ENCODE measurements at regions not wholly inside any gene's neighbourhood (a gene's known extent, or its start where the extent isn't known, plus 50 kb on each side); places are given as distances from the start of the nearest gene placed in this dataset.

DNA sequence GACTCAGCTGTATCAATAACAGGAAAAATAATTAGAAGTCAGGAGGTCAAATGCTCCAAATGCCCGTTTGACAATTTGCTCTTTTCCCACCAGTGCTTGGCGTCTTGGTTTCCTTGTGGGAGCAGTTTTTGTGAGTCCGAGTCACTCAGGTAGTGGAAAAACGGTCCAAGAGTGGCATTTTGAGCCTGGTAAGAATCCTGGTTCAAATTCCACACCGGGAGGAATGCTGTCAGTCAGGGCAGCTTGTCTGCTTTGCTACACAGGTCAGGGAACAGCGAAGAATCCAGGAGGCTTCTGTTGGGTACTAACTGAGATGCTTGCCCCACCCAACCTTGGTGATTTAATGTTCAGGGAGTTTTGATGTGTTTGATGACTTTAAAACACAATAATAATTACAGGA, 209.5 kb downstream of the HERPUD2 start:
- no TSS peak for BruUV-seq (replicated peaks)
- Mint-ChIP-seq H3K36me3 (ENCODE audit: insufficient read depth, unreplicated experiment) (no peaks in the 10 kb centered on the region), H3K27me3 (ENCODE audit: unreplicated experiment) (peaks cover 48% of the 10 kb centered on the region)

DNA sequence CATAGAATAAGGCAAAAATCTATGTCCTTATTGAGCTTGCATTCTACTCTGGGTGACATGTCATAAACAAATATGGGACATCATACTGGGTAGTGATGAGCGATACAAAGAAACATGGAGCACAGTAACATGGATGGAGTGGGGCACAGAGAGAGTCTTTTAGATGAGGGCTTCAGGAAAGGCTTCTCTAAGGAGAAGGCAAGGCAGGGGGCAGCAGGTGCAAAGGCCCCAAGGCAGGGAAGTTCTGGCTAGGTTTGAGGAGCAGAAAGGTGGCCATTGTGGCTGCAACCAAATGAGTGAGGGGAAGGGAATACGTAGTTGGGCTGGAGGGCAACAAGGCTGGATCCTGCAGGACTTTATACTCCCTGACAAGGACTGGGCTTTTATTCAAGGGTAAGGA, 211.4 kb downstream of the HERPUD2 start:
- H3K27me3 Mint-ChIP-seq (ENCODE audit: unreplicated experiment): peaks cover 54% of the 10 kb centered on the region
- H3K27ac Mint-ChIP-seq (ENCODE audit: unreplicated experiment): no peak overlapping the region

More for the DNA sequence above, 209.5 kb downstream of the HERPUD2 start:
- CTCF ChIA-PET: no interaction called here
- intact Hi-C loops (cut with micrococcal nuclease; ENCODE audit: unreplicated experiment): no loop called here
- no peak for DNase-seq
- Mint-ChIP-seq H3K9me3 (ENCODE audit: low read depth, unreplicated experiment) (no peaks in the 10 kb centered on the region), H3K4me3 (ENCODE audit: low read depth, unreplicated experiment) (no peak overlapping the region), H3K27ac (ENCODE audit: unreplicated experiment) (no peak overlapping the region), H3K4me1 (ENCODE audit: low read depth, unreplicated experiment) (peaks cover 8% of the 10 kb centered on the region)
- TF ChIP-seq, protein P1, sequence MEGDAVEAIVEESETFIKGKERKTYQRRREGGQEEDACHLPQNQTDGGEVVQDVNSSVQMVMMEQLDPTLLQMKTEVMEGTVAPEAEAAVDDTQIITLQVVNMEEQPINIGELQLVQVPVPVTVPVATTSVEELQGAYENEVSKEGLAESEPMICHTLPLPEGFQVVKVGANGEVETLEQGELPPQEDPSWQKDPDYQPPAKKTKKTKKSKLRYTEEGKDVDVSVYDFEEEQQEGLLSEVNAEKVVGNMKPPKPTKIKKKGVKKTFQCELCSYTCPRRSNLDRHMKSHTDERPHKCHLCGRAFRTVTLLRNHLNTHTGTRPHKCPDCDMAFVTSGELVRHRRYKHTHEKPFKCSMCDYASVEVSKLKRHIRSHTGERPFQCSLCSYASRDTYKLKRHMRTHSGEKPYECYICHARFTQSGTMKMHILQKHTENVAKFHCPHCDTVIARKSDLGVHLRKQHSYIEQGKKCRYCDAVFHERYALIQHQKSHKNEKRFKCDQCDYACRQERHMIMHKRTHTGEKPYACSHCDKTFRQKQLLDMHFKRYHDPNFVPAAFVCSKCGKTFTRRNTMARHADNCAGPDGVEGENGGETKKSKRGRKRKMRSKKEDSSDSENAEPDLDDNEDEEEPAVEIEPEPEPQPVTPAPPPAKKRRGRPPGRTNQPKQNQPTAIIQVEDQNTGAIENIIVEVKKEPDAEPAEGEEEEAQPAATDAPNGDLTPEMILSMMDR (IDR thresholded peaks at IDR 0.05; ENCODE audit: unreplicated experiment): no peak

DNA sequence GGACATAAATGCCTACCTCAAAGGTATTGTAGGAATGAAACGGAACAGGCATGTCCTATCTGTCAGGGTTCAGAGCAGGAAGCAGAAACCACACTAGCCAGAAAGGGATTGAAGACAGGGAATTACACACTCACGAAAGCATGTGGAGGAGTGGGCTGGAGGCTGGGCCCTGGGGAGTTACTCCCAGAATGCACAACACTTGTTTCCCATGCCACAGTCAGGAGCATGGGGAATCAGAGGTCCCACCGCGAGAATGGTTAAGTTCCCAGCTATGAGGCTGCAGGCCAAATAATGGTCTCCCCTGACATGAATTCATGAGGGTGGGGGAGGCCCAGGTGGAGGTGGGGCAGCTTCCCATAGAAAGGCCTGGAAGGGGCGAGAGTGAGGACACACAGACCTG, 212.7 kb downstream of the HERPUD2 start:
- no TSS peak for BruUV-seq (replicated peaks)
- H3K27me3 Mint-ChIP-seq (ENCODE audit: unreplicated experiment): peaks cover 68% of the 10 kb centered on the region
- intact Hi-C loops (cut with micrococcal nuclease; ENCODE audit: unreplicated experiment): no loop called here
- no peak for DNase-seq
- TF ChIP-seq, protein P1 (IDR thresholded peaks at IDR 0.05; ENCODE audit: unreplicated experiment): no peak
- H3K36me3 Mint-ChIP-seq (ENCODE audit: insufficient read depth, unreplicated experiment): no peaks in the 10 kb centered on the region
- no peaks in the 10 kb centered on the region for H3K9me3 Mint-ChIP-seq (ENCODE audit: low read depth, unreplicated experiment)
- peaks cover 8% of the 10 kb centered on the region for H3K4me1 Mint-ChIP-seq (ENCODE audit: low read depth, unreplicated experiment)
- no peak overlapping the region for H3K4me3 Mint-ChIP-seq (ENCODE audit: low read depth, unreplicated experiment)
- no peak overlapping the region for H3K27ac Mint-ChIP-seq (ENCODE audit: unreplicated experiment)
- CTCF ChIA-PET: no interaction called here

More for the DNA sequence above, 211.4 kb downstream of the HERPUD2 start:
- no peaks in the 10 kb centered on the region for H3K9me3 Mint-ChIP-seq (ENCODE audit: low read depth, unreplicated experiment)
- H3K4me1 Mint-ChIP-seq (ENCODE audit: low read depth, unreplicated experiment): peaks cover 8% of the 10 kb centered on the region
- no TSS peak for BruUV-seq (replicated peaks)
- H3K36me3 Mint-ChIP-seq (ENCODE audit: insufficient read depth, unreplicated experiment): no peaks in the 10 kb centered on the region
- TF ChIP-seq, protein P1 (IDR thresholded peaks at IDR 0.05; ENCODE audit: unreplicated experiment): no peak
- no peak overlapping the region for H3K4me3 Mint-ChIP-seq (ENCODE audit: low read depth, unreplicated experiment)
- CTCF ChIA-PET: interaction anchor here (0.6 to 0.7 kb wide), 2 partner anchors 59 to 1339 kb away, joined by 3 read pairs; no protein-coding TSS in a partner anchor
- intact Hi-C loops (cut with micrococcal nuclease; ENCODE audit: unreplicated experiment): no loop called here
- DNase-seq: no peak

DNA sequence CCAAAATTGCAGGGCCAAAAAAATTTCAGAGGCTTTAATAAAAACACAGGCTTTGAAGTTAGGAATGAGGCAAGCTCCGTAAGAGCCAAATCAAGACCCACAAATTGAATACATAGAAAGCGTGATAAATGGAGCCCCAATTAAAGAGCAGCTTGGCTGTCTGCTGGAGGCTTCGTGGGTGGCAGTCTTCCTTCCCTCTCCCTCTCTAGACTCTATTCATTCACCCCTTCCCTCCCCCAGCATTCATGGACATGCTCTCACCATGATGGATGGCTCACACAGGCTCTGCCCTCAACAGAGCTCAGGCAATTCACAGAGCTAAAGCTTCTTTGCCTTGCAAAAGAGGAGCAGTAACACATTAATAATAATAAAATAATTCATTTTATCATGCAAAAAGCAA, 214.1 kb downstream of the HERPUD2 start:
- peaks cover 8% of the 10 kb centered on the region for H3K4me1 Mint-ChIP-seq (ENCODE audit: low read depth, unreplicated experiment)
- DNase-seq: no peak
- no TSS peak for BruUV-seq (replicated peaks)
- no peak overlapping the region for H3K27ac Mint-ChIP-seq (ENCODE audit: unreplicated experiment)
- intact Hi-C loops (cut with micrococcal nuclease; ENCODE audit: unreplicated experiment): no loop called here
- H3K27me3 Mint-ChIP-seq (ENCODE audit: unreplicated experiment): peaks cover 74% of the 10 kb centered on the region
- no peaks in the 10 kb centered on the region for H3K36me3 Mint-ChIP-seq (ENCODE audit: insufficient read depth, unreplicated experiment)
- TF ChIP-seq, protein P1 (IDR thresholded peaks at IDR 0.05; ENCODE audit: unreplicated experiment): no peak
- H3K4me3 Mint-ChIP-seq (ENCODE audit: low read depth, unreplicated experiment): no peak overlapping the region
- no peaks in the 10 kb centered on the region for H3K9me3 Mint-ChIP-seq (ENCODE audit: low read depth, unreplicated experiment)
- CTCF ChIA-PET: no interaction called here
